ENCODE measurements at regions not wholly inside any gene's neighbourhood (a gene's known extent, or its start where the extent isn't known, plus 50 kb on each side); places are given as distances from the start of the nearest gene placed in this dataset.

- H3K4me3 ChIP-seq: no peak overlapping the region
- TF ChIP-seq CTCF (IDR thresholded peaks at IDR 0.05 in 4 of 5, conservative IDR thresholded peaks at IDR 0.05 in 1 of 5) (no peak), POLR2A (IDR thresholded peaks at IDR 0.05) (no peak)
- H3K4me1 ChIP-seq: no peaks in the 10 kb centered on the region
- no peak for ATAC-seq
- H3K9me3 ChIP-seq: peaks cover 0 to 21% (median 0%) of the 10 kb centered on the region in 3 donors
- no peaks in the 10 kb centered on the region for H3K27me3 ChIP-seq
- intact Hi-C loops (cut with DNase I; ENCODE audit: low total_unique reads): no loop called here
- H3K36me3 ChIP-seq: no peaks in the 10 kb centered on the region
- no peak for DNase-seq
- in situ Hi-C loops (cut with MboI; ENCODE audit: low sequenced_read_pairs in 4 of 4): no loop called here
- H3K27ac ChIP-seq: no peak overlapping the region
These were observed 110.1 kb upstream of the MED14 start for GRCh38 chrX:40845331-40845911.

DNA sequence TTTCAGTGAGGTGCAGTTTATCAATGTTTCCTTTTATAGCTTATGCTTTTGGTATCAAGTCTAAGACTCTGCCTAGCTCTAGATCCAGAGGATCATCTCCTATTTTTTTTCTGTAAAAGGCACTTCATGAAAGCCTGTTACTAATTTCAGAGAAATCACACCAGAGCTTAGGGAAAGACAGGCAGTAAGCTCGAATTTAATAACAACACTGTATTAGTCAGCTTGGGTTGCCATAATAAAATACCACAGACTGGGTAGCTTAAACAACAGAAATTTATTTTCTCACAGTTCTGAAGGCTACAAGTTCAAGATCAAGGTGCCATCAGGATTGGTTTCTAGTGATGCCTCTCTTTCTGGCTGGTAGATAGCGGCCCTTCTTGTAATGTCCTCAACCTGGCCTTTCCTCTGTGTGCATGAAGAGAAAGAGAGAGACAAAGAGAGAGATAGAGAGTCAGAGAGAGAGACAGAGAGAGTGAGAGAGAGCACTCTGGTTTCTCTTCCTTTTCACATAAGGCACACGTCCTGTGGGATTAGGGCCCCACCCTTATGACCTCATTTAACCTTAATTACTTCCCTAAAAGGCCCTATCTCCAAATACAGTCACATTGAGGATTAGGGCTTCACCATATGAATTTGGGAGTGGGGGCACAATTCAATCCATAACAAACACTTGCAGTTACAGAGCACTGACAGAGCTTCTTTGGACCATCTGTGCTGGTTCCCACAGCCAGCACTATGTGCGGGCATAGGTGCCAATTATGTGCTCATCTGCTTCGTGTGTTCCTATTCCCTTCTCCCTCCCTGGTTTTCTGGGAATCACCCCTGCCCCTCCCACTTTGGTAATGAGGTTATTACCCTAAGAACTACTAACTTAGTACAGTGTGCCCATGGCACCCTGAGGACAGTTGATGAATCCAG lies 114.8 kb upstream of the MED14 start:
- no peaks in the 10 kb centered on the region for H3K36me3 ChIP-seq
- no peaks in the 10 kb centered on the region for H3K9me3 ChIP-seq
- no peak for DNase-seq
- intact Hi-C loops (cut with DNase I; ENCODE audit: low total_unique reads): no loop called here
- TF ChIP-seq CTCF (IDR thresholded peaks at IDR 0.05 in 4 of 5, conservative IDR thresholded peaks at IDR 0.05 in 1 of 5): no peak
- no peak for TF ChIP-seq POLR2A (IDR thresholded peaks at IDR 0.05)
- no peak overlapping the region for H3K27ac ChIP-seq
- no peak overlapping the region for H3K4me3 ChIP-seq
- peaks cover 0 to 2% of the 10 kb centered on the region in 2 donors for H3K4me1 ChIP-seq
- in situ Hi-C loops (cut with MboI; ENCODE audit: low sequenced_read_pairs in 4 of 4): no loop called here
- H3K27me3 ChIP-seq: no peaks in the 10 kb centered on the region
- ATAC-seq: no peak

DNA sequence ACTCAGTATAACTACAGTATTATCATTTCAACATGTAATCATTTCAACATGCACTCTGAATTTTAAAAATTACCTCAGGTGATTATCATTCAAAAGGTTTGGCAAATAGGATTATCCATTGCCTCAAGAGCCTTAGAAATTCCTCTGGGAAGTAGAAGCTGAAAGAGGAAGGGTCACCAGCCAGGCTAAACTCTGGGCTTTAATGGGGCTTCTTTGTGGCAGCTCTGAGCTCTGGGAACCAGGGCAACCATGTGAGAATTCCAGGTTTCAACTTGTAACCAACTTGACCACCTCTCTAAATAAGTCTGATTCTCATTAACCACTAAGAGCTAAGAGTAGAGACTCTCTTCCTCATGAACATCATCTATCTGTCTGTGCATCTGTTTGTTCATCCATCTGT lies 117.2 kb upstream of the MED14 start:
- TF ChIP-seq POLR2A (IDR thresholded peaks at IDR 0.05) (no peak), CTCF (IDR thresholded peaks at IDR 0.05 in 4 of 5, conservative IDR thresholded peaks at IDR 0.05 in 1 of 5) (no peak)
- no peak for ATAC-seq
- intact Hi-C loops (cut with DNase I; ENCODE audit: low total_unique reads): no loop called here

GRCh38 chrX:40853004-40853815 lies 117.9 kb upstream of the MED14 start:
- H3K9me3 ChIP-seq: no peaks in the 10 kb centered on the region
- in situ Hi-C loops (cut with MboI; ENCODE audit: low sequenced_read_pairs in 4 of 4) (no loop called here), intact Hi-C loops (cut with DNase I; ENCODE audit: low total_unique reads) (no loop called here)
- peaks cover 3 to 5% of the 10 kb centered on the region in 2 donors for H3K4me1 ChIP-seq
- H3K36me3 ChIP-seq: no peaks in the 10 kb centered on the region
- TF ChIP-seq CTCF (IDR thresholded peaks at IDR 0.05 in 4 of 5, conservative IDR thresholded peaks at IDR 0.05 in 1 of 5): no peak
- TF ChIP-seq POLR2A (IDR thresholded peaks at IDR 0.05): no peak
- ATAC-seq (no peak), DNase-seq (no peak)
- no peaks in the 10 kb centered on the region for H3K27me3 ChIP-seq
- H3K4me3 ChIP-seq: no peak overlapping the region
- no peak overlapping the region for H3K27ac ChIP-seq

More for the DNA sequence above, 117.2 kb upstream of the MED14 start:
- Histone ChIP-seq H3K27me3 (no peaks in the 10 kb centered on the region), H3K4me1 (peaks cover 3 to 5% of the 10 kb centered on the region in 2 donors), H3K4me3 (no peak overlapping the region), H3K36me3 (no peaks in the 10 kb centered on the region), H3K27ac (no peak overlapping the region), H3K9me3 (no peaks in the 10 kb centered on the region)
- DNase-seq: no peak
- in situ Hi-C loops (cut with MboI; ENCODE audit: low sequenced_read_pairs in 4 of 4): no loop called here

Measured in gastrocnemius medialis (tissue), 4 donors.